SK-N-SH (cell line): ENCODE measurements at regions not wholly inside any gene's neighbourhood (a gene's known extent, or its start where the extent isn't known, plus 50 kb on each side); places are given as distances from the start of the nearest gene placed in this dataset.

ENCODE experiments used
- CTCF ChIA-PET: fragments of 300-600, 350-600 bp; formaldehyde crosslinking; extraction: SDS; loops from one replicate; lab custom pipeline; 2021; lab: Yijun Ruan, JAX
- POLR2A ChIA-PET: fragments of 350-600 bp; sonication (Branson Sonifier 250); formaldehyde crosslinking; extraction: SDS; loops from one replicate; lab custom pipeline; 2020; ENCODE audit warnings: antibody characterized with exemption, inconsistent platforms; lab: Yijun Ruan, JAX
- DNase-seq: peaks from one replicate; pipeline ENCODE4 v3.0.0; 2012
- H2AFZ ChIP-seq: fragments of 200-600 bp; sonication (generic); 2 replicates; pipeline ENCODE4 v1.8.1; 2016; ENCODE audit warnings: antibody characterized with exemption, mild to moderate bottlenecking, low read depth
- H3F3A ChIP-seq: fragments of 200-600 bp; sonication (generic); replicated peaks from 2 replicates; pipeline ENCODE3; 2016; ENCODE audit warnings: antibody characterized with exemption, mild to moderate bottlenecking; ENCODE audit not compliant: insufficient read depth
- H3K27ac ChIP-seq, 2 experiments: fragments of 200-500 bp in 1 of 2; fragments of 200-600 bp in 1 of 2; sonication (Bioruptor generic) in 1 of 2; sonication (generic), shearing (Covaris generic) in 1 of 2; 2 replicates each; pipeline versions ENCODE4 v1.5.1 to v1.6.1; 2014 to 2016; ENCODE audit warnings: low read depth in 2 of 2, inconsistent platforms in 1 of 2, low read length in 1 of 2, mild to moderate bottlenecking in 1 of 2, mixed read lengths in 1 of 2
- H3K27me3 ChIP-seq: fragments of 200-600 bp; sonication (generic), shearing (Covaris generic); 2 replicates; pipeline ENCODE4 v1.6.1; 2016; ENCODE audit warnings: mixed run types; ENCODE audit not compliant: insufficient read depth
- H3K36me3 ChIP-seq, 2 experiments: fragments of 200-500 bp in 1 of 2; fragments of 200-600 bp in 1 of 2; sonication (Bioruptor generic) in 1 of 2; sonication (generic) in 1 of 2; replicated peaks in 1 of 2; 2 replicates each; pipeline versions ENCODE3 to v1.5.1; 2014 to 2016; ENCODE audit warnings: low read length in 1 of 2, mild to moderate bottlenecking in 1 of 2; ENCODE audit not compliant: insufficient read depth in 2 of 2, control insufficient read depth in 1 of 2
- H3K4me1 ChIP-seq, 2 experiments: fragments of 200-500 bp in 1 of 2; fragments of 200-600 bp in 1 of 2; sonication (Bioruptor generic) in 1 of 2; sonication (generic), shearing (Covaris generic) in 1 of 2; 2 replicates each; pipeline versions ENCODE4 v1.5.1 to v1.6.1; 2014 to 2016; ENCODE audit warnings: low read depth in 1 of 2, low read length in 1 of 2, mixed run types in 1 of 2; ENCODE audit not compliant: insufficient read depth in 2 of 2, control insufficient read depth in 1 of 2
- H3K4me2 ChIP-seq: fragments of 200-600 bp; sonication (generic), shearing (Covaris generic); 2 replicates; pipeline ENCODE4 v1.6.1; 2017; ENCODE audit warnings: mixed run types
- H3K4me3 ChIP-seq, 2 experiments: fragments of 200-500 bp in 1 of 2; fragments of 200-600 bp in 1 of 2; sonication (Bioruptor generic) in 1 of 2; sonication (generic), shearing (Covaris generic) in 1 of 2; 2 replicates each; pipeline versions ENCODE4 v1.5.1 to v1.8.1; 2014 to 2016; ENCODE audit warnings: low read depth in 2 of 2, inconsistent platforms in 1 of 2, low read length in 1 of 2, mild to moderate bottlenecking in 1 of 2, mixed read lengths in 1 of 2, moderate library complexity in 1 of 2
- H3K79me2 ChIP-seq: fragments of 200-600 bp; sonication (generic); 2 replicates; pipeline ENCODE4 v1.8.1; 2017; ENCODE audit warnings: mild to moderate bottlenecking; ENCODE audit not compliant: insufficient read depth
- H3K9ac ChIP-seq: fragments of 200-600 bp; sonication (generic); 2 replicates; pipeline ENCODE4 v1.6.1; 2017; ENCODE audit warnings: mixed run types
- H3K9me2 ChIP-seq: fragments of 200-600 bp; sonication (generic); 2 replicates; pipeline ENCODE4 v1.6.1; 2017; ENCODE audit warnings: mixed run types
- H3K9me3 ChIP-seq: fragments of 200-600 bp; sonication (generic); 2 replicates; pipeline ENCODE4 v1.6.1; 2017; ENCODE audit warnings: mixed run types, mild to moderate bottlenecking, moderate library complexity
- H4K20me1 ChIP-seq: fragments of 200-600 bp; sonication (generic); 2 replicates; pipeline ENCODE4 v1.6.1; 2017; ENCODE audit warnings: mild to moderate bottlenecking, mixed run types; ENCODE audit not compliant: insufficient read depth
- CHD2 ChIP-seq: fragments of 150-350 bp; IDR thresholded peaks from 2 replicates; pipeline ENCODE4 v1.6.1; 2018; ENCODE audit warnings: low read length; ENCODE audit not compliant: partially characterized antibody
- FOSL2 ChIP-seq: IDR thresholded peaks from 2 replicates; pipeline ENCODE4 v1.4.0; 2012; ENCODE audit warnings: low read depth, mild to moderate bottlenecking, moderate library complexity, borderline replicate concordance
- FOXM1 ChIP-seq: IDR thresholded peaks from 2 replicates; pipeline ENCODE4 v1.4.0; 2012; ENCODE audit warnings: low read depth, mild to moderate bottlenecking
- GABPA ChIP-seq: IDR thresholded peaks from 2 replicates; pipeline ENCODE4 v1.4.0; 2012; ENCODE audit warnings: low read depth, mild to moderate bottlenecking
- IRF3 ChIP-seq: fragments of 150-350 bp; IDR thresholded peaks from 2 replicates; pipeline ENCODE4 v1.6.1; 2016; ENCODE audit warnings: mild to moderate bottlenecking, low read depth, low read length
- JUND ChIP-seq: IDR thresholded peaks from 2 replicates; pipeline ENCODE4 v1.4.0; 2012
- NFIC ChIP-seq: IDR thresholded peaks from 2 replicates; pipeline ENCODE4 v1.4.0; 2012; ENCODE audit warnings: borderline replicate concordance
- NRF1 ChIP-seq: IDR thresholded peaks from 2 replicates; pipeline ENCODE4 v1.6.1; 2012; ENCODE audit warnings: low read depth, mild to moderate bottlenecking, low read length
- RAD21 ChIP-seq: IDR thresholded peaks from 2 replicates; pipeline ENCODE4 v1.6.1; 2012; ENCODE audit warnings: mild to moderate bottlenecking, low read length
- RFX5 ChIP-seq: IDR thresholded peaks from 2 replicates; pipeline ENCODE4 v1.6.1; 2012; ENCODE audit warnings: mild to moderate bottlenecking, improper control_type of control experiment, low read length
- RXRA ChIP-seq: IDR thresholded peaks from 2 replicates; pipeline ENCODE4 v1.4.0; 2012; ENCODE audit warnings: low read depth, mild to moderate bottlenecking, borderline replicate concordance
- SIN3A ChIP-seq: IDR thresholded peaks from 2 replicates; pipeline ENCODE4 v1.6.1; 2012; ENCODE audit warnings: low read depth, mild to moderate bottlenecking, low read length, moderate library complexity, borderline replicate concordance
- SMC3 ChIP-seq: IDR thresholded peaks from 2 replicates; pipeline ENCODE4 v1.6.1; 2012; ENCODE audit warnings: low read depth, low read length, improper control_type of control experiment
- TEAD4 ChIP-seq: IDR thresholded peaks from 2 replicates; pipeline ENCODE4 v1.4.0; 2012; ENCODE audit warnings: mild to moderate bottlenecking, borderline replicate concordance; ENCODE audit not compliant: insufficient read depth
- USF1 ChIP-seq: IDR thresholded peaks from 2 replicates; pipeline ENCODE4 v1.4.0; 2012; ENCODE audit warnings: low read depth, borderline replicate concordance
- YY1 ChIP-seq: IDR thresholded peaks from 2 replicates; pipeline ENCODE4 v1.4.0; 2012; ENCODE audit warnings: low read depth, mild to moderate bottlenecking
- WGBS: methylation state at CpG from one replicate; pipeline ENCODE4 v1.1.6; 2017; ENCODE audit warnings: low lambda C conversion rate; 5-methylcytosine and 5-hydroxymethylcytosine counted together
- TF ChIP-seq, protein P1 (sequence below): IDR thresholded peaks from 2 replicates; pipeline ENCODE4 v1.4.0; 2012; ENCODE audit warnings: low read depth, borderline replicate concordance
- TF ChIP-seq, protein P2 (sequence below): IDR thresholded peaks from 2 replicates; pipeline ENCODE4; 2012

DNA sequence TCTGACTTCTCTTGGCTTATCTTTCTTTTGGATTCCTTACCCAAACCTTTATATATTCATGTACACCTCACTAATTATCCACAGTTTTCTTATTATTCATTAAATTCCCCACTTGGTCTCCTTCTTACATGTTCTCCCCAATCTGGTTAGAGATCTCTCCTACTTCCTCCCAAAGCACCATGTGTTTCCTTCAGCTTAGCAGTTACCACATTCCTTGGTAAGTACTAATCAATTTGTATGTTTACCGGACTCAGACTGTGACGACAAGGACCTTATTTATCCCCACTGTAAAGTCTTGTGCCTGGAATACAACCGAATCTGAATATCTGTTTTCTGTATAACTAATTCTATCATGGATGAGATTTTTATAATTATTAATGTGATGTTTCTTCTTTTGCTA, 389.5 kb downstream of the KCNJ2 start:
- TF ChIP-seq, protein P1, sequence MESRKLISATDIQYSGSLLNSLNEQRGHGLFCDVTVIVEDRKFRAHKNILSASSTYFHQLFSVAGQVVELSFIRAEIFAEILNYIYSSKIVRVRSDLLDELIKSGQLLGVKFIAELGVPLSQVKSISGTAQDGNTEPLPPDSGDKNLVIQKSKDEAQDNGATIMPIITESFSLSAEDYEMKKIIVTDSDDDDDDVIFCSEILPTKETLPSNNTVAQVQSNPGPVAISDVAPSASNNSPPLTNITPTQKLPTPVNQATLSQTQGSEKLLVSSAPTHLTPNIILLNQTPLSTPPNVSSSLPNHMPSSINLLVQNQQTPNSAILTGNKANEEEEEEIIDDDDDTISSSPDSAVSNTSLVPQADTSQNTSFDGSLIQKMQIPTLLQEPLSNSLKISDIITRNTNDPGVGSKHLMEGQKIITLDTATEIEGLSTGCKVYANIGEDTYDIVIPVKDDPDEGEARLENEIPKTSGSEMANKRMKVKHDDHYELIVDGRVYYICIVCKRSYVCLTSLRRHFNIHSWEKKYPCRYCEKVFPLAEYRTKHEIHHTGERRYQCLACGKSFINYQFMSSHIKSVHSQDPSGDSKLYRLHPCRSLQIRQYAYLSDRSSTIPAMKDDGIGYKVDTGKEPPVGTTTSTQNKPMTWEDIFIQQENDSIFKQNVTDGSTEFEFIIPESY, result no peak
- TF ChIP-seq RXRA (no peak), YY1 (no peak), USF1 (no peak), GABPA (no peak), NFIC (no peak), JUND (no peak), CHD2 (no peak), IRF3 (no peak), SMC3 (no peak), NRF1 (no peak), FOSL2 (no peak), TEAD4 (no peak), RFX5 (no peak), FOXM1 (no peak), SIN3A (no peak), RAD21 (no peak)
- TF ChIP-seq, protein P2, sequence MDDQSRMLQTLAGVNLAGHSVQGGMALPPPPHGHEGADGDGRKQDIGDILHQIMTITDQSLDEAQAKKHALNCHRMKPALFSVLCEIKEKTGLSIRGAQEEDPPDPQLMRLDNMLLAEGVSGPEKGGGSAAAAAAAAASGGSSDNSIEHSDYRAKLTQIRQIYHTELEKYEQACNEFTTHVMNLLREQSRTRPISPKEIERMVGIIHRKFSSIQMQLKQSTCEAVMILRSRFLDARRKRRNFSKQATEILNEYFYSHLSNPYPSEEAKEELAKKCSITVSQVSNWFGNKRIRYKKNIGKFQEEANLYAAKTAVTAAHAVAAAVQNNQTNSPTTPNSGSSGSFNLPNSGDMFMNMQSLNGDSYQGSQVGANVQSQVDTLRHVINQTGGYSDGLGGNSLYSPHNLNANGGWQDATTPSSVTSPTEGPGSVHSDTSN, result no peak
- TF ChIP-seq, all 33 proteins: peak for 0
- no peak for DNase-seq
- ChIA-PET POLR2A (no interaction called here), CTCF (interaction anchor here (0.9 to 1.2 kb wide), 3 partner anchors 951 to 1998 kb away, joined by 3 read pairs; no protein-coding TSS in a partner anchor)
- Histone ChIP-seq H3K9me3 (no peaks in the 10 kb centered on the region), H2AFZ (no peak overlapping the region), H3K79me2 (no peaks in the 10 kb centered on the region), H3K36me3 (no peaks in the 10 kb centered on the region), H3K4me1 (peaks cover 0 to 4% of the 10 kb centered on the region in 2 experiments; a peak in 2 of 4 replicates), H3K4me3 (no peak overlapping the region), H4K20me1 (no peaks in the 10 kb centered on the region), H3K27me3 (no peaks in the 10 kb centered on the region), H3K4me2 (no peak overlapping the region), H3K27ac (no peak overlapping the region), H3F3A (no peaks in the 10 kb centered on the region), H3K9ac (no peak overlapping the region), H3K9me2 (no peaks in the 10 kb centered on the region)
- WGBS, result 53% methylated on average over 3 of the region's 3 CpGs
